PFSK-1 (cell line): ENCODE measurements at regions not wholly inside any gene's neighbourhood (a gene's known extent, or its start where the extent isn't known, plus 50 kb on each side); places are given as distances from the start of the nearest gene placed in this dataset.

Experiments
- FOXP2 ChIP-seq: optimal IDR thresholded peaks from 2 replicates; pipeline ENCODE3; 2011; ENCODE audit warnings: borderline replicate concordance, control low read depth, inconsistent platforms; ENCODE audit not compliant: insufficient read depth; ENCODE audit errors: extremely low read length, extremely low read depth
- POLR2AphosphoS5 ChIP-seq: IDR thresholded peaks from 2 replicates; pipeline ENCODE4 v1.6.1; 2012; ENCODE audit warnings: low read depth, mild to moderate bottlenecking, control low read depth, low read length, moderate library complexity
- SIN3A ChIP-seq: IDR thresholded peaks from 2 replicates; pipeline ENCODE4 v1.6.1; 2012; ENCODE audit warnings: mild to moderate bottlenecking, low read length, moderate library complexity, borderline replicate concordance; ENCODE audit not compliant: insufficient read depth
- TAF1 ChIP-seq: IDR thresholded peaks from 2 replicates; pipeline ENCODE4 v1.6.1; 2012; ENCODE audit warnings: low read length, control low read depth, borderline replicate concordance; ENCODE audit not compliant: insufficient read depth
- TF ChIP-seq, protein P1 (sequence below), 2 experiments: IDR thresholded peaks; 2 replicates each; pipeline versions ENCODE4 v1.6.1 to v1.8.0; 2011 to 2012; ENCODE audit warnings: low read depth in 2 of 2, low read length in 2 of 2, control low read depth in 1 of 2, inconsistent platforms in 1 of 2, mild to moderate bottlenecking in 1 of 2, moderate library complexity in 1 of 2; ENCODE audit not compliant: insufficient read depth in 1 of 2

DNA sequence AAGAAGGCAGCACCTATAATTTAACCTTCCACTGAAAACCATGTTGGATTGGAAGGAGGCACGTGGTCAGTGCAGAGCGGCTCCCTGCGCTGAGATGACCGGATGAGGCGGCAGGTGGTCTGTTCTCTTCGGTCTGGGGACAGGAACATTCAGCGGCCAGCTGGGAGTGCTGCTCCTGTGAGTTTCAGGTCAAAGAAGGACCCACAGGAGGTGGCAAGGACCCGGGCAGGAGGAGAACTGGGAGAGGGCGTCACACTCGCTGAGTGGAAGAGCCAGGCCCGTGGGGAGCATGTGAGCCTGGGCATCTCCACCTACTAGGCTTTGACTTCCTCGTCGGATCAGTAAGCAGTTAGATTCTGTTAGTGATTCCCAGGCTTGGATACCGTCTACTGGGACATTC is 113.4 kb upstream of the SHH start:
- TF ChIP-seq POLR2AphosphoS5 (no peak), SIN3A (no peak)

DNA sequence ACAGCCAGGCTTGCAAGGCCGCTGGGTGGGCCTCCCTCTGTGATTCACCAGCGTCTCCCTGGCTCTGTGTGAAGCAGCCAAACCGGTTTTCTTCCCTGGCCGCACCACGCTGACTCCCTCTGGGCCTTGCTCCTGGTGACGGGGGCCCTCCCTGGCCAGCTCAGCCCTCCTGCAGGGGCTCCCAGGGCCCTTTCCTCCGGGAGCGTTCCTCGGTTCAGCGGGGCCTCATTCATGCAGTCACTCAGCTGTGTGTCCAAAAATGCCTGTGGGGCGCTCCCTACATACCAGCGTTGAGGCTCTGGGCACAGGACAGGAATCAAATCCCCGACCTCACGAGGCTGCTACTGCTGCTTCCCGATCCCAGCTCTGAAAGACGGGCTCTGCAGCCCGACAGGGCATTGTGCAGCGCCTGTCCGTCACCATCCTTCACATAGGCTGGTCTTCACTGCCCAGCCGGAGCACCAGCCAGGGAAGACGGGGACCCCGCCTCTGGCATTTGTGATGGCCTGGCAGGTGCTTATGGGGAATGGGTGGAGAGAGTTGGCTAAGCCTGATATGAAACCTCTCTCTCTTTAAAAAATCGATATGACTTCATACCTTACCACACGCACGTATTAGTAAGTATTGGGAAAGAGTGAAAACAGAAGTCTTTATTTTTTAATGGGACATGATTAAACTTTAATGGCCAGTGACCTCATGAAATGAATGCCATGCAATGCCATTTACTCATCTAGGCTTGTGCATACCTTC is 110.0 kb upstream of the SHH start:
- TF ChIP-seq POLR2AphosphoS5: no peak
- TF ChIP-seq FOXP2: no peak
- TF ChIP-seq SIN3A: no peak

DNA sequence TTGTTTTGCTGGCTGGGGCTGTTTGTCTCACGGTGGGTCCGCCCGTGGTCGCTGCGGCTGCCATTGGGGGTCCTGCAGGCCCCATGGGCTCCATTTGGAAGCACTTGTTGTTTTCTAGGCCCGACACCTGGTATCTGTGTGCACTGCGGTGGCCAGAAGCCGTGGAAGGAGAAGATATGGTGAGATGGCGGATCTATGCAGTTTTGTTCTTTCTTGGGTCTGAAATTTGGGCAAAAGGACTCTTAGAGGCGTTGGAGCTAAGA is 109.5 kb upstream of the SHH start:
- TF ChIP-seq TAF1 (no peak), FOXP2 (no peak), POLR2AphosphoS5 (no peak), SIN3A (no peak)
- TF ChIP-seq, protein P1, sequence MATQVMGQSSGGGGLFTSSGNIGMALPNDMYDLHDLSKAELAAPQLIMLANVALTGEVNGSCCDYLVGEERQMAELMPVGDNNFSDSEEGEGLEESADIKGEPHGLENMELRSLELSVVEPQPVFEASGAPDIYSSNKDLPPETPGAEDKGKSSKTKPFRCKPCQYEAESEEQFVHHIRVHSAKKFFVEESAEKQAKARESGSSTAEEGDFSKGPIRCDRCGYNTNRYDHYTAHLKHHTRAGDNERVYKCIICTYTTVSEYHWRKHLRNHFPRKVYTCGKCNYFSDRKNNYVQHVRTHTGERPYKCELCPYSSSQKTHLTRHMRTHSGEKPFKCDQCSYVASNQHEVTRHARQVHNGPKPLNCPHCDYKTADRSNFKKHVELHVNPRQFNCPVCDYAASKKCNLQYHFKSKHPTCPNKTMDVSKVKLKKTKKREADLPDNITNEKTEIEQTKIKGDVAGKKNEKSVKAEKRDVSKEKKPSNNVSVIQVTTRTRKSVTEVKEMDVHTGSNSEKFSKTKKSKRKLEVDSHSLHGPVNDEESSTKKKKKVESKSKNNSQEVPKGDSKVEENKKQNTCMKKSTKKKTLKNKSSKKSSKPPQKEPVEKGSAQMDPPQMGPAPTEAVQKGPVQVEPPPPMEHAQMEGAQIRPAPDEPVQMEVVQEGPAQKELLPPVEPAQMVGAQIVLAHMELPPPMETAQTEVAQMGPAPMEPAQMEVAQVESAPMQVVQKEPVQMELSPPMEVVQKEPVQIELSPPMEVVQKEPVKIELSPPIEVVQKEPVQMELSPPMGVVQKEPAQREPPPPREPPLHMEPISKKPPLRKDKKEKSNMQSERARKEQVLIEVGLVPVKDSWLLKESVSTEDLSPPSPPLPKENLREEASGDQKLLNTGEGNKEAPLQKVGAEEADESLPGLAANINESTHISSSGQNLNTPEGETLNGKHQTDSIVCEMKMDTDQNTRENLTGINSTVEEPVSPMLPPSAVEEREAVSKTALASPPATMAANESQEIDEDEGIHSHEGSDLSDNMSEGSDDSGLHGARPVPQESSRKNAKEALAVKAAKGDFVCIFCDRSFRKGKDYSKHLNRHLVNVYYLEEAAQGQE (IDR thresholded peaks at IDR 0.05; ENCODE audit: insufficient read depth in 1 of 2, low read depth in 2 of 2, low read length in 2 of 2): no peak

DNA sequence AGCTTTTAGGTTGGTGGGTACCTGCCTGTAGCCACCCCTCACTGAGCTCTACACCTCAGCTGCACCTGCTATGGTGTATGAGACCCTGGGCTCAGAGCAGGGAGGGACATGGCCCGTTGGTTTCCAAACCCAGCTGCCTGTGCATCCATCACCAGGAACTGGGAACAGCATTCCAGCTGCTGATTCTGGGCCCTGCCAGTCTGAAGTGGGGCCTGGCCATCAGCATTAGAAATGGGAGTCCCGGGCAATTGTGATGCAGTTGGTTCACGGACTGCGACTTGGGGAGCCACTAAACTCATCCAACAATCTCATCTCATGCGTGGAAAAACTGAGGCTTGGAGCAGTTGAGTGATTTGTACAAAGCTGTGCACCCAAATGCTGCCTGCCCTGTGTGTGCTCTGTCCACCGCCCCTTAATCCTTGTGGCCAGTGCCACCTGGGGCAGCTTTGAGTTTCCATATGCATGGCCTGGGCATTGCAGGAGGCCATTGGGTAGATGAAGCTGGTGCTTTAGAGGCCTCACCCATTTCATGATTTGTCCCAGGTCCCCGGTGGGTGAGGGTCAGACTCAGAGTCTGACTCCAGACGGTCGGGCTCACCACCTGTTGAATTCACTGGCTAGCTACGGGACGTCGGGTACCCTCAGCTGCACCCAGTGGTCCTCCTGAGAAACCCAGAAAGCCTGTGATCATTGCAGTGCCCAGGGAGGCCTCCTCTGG is 109.0 kb upstream of the SHH start:
- TF ChIP-seq SIN3A: no peak
- no peak for TF ChIP-seq FOXP2
- TF ChIP-seq, protein P1 (IDR thresholded peaks at IDR 0.05; ENCODE audit: insufficient read depth in 1 of 2, low read depth in 2 of 2, low read length in 2 of 2): no peak
- no peak for TF ChIP-seq POLR2AphosphoS5
- no peak for TF ChIP-seq TAF1

DNA sequence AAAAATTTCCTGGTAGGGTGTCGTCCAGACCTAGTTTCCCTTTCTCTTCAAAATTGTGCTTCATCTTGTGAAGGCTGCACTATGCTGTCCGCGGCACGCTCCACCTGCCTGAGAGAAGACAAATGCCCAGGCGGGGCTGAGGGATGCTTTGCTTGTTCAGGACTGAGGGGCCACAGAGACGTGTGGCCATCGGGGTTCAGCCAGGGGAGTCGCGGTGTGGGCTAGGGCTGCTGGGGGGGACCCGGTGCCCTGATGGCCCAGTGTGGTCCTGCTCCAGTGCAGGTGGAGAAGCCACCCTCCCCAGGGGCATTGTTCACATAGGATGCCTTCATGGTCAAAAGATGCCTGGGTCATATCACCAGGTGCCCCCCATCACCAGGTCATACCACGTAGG is 107.8 kb upstream of the SHH start:
- TF ChIP-seq SIN3A: no peak
- TF ChIP-seq TAF1: no peak
- TF ChIP-seq FOXP2: no peak
- no peak for TF ChIP-seq POLR2AphosphoS5
- TF ChIP-seq, protein P1 (IDR thresholded peaks at IDR 0.05; ENCODE audit: insufficient read depth in 1 of 2, low read depth in 2 of 2, low read length in 2 of 2): no peak

DNA sequence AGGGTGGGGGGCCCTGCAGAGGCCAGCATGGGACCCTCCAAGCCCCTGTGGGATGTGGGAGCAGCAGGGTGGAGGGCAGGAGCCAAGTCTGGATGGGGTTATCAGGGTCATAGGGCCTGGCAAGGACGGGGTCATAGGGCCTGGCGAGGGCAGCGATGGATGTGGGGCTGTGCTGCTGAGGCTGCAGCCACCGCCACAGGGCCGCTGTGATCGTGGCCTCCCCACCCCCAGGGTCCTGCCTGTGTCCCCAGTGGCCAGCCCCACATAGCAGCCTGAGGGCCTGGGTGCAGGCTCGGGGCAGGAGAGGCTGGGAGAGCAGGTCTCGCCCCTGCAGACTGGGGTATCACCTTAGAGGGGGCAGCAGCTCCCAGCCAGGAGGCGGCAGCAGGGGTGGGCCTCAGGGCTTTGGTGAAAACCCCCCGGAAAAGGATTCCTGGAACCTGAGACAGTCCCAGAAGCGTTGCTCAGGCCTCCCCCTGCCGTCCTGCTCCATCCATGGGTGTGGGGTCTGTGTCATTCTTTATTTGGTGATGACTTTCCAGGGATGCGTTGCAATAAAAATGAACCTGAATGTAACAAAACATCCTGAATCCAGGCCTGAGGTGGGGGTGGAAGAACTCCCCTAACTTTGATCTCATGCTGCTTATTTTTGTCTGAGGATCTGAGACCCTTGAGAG is 107.3 kb upstream of the SHH start:
- TF ChIP-seq TAF1: no peak
- TF ChIP-seq POLR2AphosphoS5: no peak
- no peak for TF ChIP-seq FOXP2
- TF ChIP-seq, protein P1 (IDR thresholded peaks at IDR 0.05; ENCODE audit: insufficient read depth in 1 of 2, low read depth in 2 of 2, low read length in 2 of 2): no peak
- TF ChIP-seq SIN3A: no peak
